NAMALWA (cell line): ENCODE measurements at regions not wholly inside any gene's neighbourhood (a gene's known extent, or its start where the extent isn't known, plus 50 kb on each side); places are given as distances from the start of the nearest gene placed in this dataset.
"Not testable (repeated sequence)": the region's sequence is repeated elsewhere in the genome, so short reads cannot be mapped to it uniquely, and the experiment has no call there.

Source experiments
- DNase-seq: peaks from one replicate; pipeline ENCODE4 v3.0.0-alpha.2; 2015; ENCODE audit warnings: low spot score

GRCh38 chr1:29933067-29933466 is 696.7 kb downstream of the PTPRU start:
- no peak for DNase-seq

- no peak for DNase-seq
Observed at GRCh38 chr1:29932626-29933025, 696.3 kb downstream of the PTPRU start.

GRCh38 chr1:29931477-29932175 is 695.3 kb downstream of the PTPRU start:
- no peak for DNase-seq

- no peak for DNase-seq
Observed at GRCh38 chr1:29925058-29925457, 688.7 kb downstream of the PTPRU start.

- no peak for DNase-seq
Observed at GRCh38 chr1:29924017-29924431, 687.7 kb downstream of the PTPRU start.

GRCh38 chr1:29921741-29922140 is 685.4 kb downstream of the PTPRU start:
- no peak for DNase-seq

GRCh38 chr1:29920784-29921183 is 684.5 kb downstream of the PTPRU start:
- no peak for DNase-seq

- no peak for DNase-seq
Observed at GRCh38 chr1:29920316-29920715, 684.0 kb downstream of the PTPRU start.

- DNase-seq: not testable (repeated sequence)
Observed at GRCh38 chr1:29919041-29919440, 682.7 kb downstream of the PTPRU start.

- no peak for DNase-seq
Observed at GRCh38 chr1:29916656-29917369, 680.5 kb downstream of the PTPRU start.

GRCh38 chr1:29914936-29915335 is 678.6 kb downstream of the PTPRU start:
- DNase-seq: no peak

GRCh38 chr1:29912425-29912824 is 676.1 kb downstream of the PTPRU start:
- peak; percentile 22 for DNase-seq

GRCh38 chr1:29909962-29910361 is 673.6 kb downstream of the PTPRU start:
- DNase-seq: no peak

- DNase-seq: no peak
Observed at GRCh38 chr1:29907596-29907995, 671.3 kb downstream of the PTPRU start.

GRCh38 chr1:29906927-29907326 is 670.6 kb downstream of the PTPRU start:
- DNase-seq: no peak

GRCh38 chr1:29903548-29904166 is 667.3 kb downstream of the PTPRU start:
- no peak for DNase-seq

GRCh38 chr1:29901624-29902325 is 665.5 kb downstream of the PTPRU start:
- DNase-seq: no peak

- no peak for DNase-seq
Observed at GRCh38 chr1:29900712-29901111, 664.4 kb downstream of the PTPRU start.

GRCh38 chr1:29900104-29900679 is 663.9 kb downstream of the PTPRU start:
- DNase-seq: no peak

- no peak for DNase-seq
Observed at GRCh38 chr1:29896791-29897714, 660.7 kb downstream of the PTPRU start.

- no peak for DNase-seq
Observed at GRCh38 chr1:29896300-29896699, 660.0 kb downstream of the PTPRU start.
